Type B pancreatic cell (in vitro differentiated cells): ENCODE measurements at regions not wholly inside any gene's neighbourhood (a gene's known extent, or its start where the extent isn't known, plus 50 kb on each side); places are given as distances from the start of the nearest gene placed in this dataset.
A peak's percentile ranks its signal among the peaks of the same experiment; 100 is the strongest.

Experiments used
- DNase-seq: peaks from one replicate; pipeline ENCODE4 v3.0.0; 2021; ENCODE audit warnings: mixed read lengths; ENCODE audit not compliant: unreplicated experiment; ENCODE audit errors: extremely low spot score
- H3K27ac Mint-ChIP-seq: 2 replicates; pipeline ENCODE4 v1.8.0; 2021; ENCODE audit warnings: mild to moderate bottlenecking, mixed read lengths
- H3K27me3 Mint-ChIP-seq: 2 replicates; pipeline ENCODE4 v1.8.0; 2021; ENCODE audit warnings: mixed read lengths
- H3K36me3 Mint-ChIP-seq: 2 replicates; pipeline ENCODE4 v1.8.0; 2021; ENCODE audit warnings: mixed read lengths
- H3K4me1 Mint-ChIP-seq: one replicate; pipeline ENCODE4 v1.8.0; 2021; ENCODE audit warnings: mixed read lengths; ENCODE audit not compliant: unreplicated experiment
- H3K4me3 Mint-ChIP-seq: 2 replicates; pipeline ENCODE4 v1.8.0; 2021; ENCODE audit warnings: mild to moderate bottlenecking, mixed read lengths
- H3K9me3 Mint-ChIP-seq: 2 replicates; pipeline ENCODE4 v1.8.0; 2021; ENCODE audit warnings: mixed read lengths
- TF ChIP-seq, protein P1 (sequence below): fragments of 200-600 bp; sonication (generic); conservative IDR thresholded peaks from 2 replicates; pipeline ENCODE4 v1.5.0; 2021; ENCODE audit warnings: antibody characterized with exemption, mild to moderate bottlenecking

- H3K4me3 Mint-ChIP-seq = no peak overlapping the region
- TF ChIP-seq, protein P1, sequence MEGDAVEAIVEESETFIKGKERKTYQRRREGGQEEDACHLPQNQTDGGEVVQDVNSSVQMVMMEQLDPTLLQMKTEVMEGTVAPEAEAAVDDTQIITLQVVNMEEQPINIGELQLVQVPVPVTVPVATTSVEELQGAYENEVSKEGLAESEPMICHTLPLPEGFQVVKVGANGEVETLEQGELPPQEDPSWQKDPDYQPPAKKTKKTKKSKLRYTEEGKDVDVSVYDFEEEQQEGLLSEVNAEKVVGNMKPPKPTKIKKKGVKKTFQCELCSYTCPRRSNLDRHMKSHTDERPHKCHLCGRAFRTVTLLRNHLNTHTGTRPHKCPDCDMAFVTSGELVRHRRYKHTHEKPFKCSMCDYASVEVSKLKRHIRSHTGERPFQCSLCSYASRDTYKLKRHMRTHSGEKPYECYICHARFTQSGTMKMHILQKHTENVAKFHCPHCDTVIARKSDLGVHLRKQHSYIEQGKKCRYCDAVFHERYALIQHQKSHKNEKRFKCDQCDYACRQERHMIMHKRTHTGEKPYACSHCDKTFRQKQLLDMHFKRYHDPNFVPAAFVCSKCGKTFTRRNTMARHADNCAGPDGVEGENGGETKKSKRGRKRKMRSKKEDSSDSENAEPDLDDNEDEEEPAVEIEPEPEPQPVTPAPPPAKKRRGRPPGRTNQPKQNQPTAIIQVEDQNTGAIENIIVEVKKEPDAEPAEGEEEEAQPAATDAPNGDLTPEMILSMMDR = no peak
- no peak for DNase-seq
- H3K9me3 Mint-ChIP-seq = peaks cover 4% of the 10 kb centered on the region
- H3K36me3 Mint-ChIP-seq = peaks cover 12% of the 10 kb centered on the region
- no peaks in the 10 kb centered on the region for H3K27me3 Mint-ChIP-seq
- H3K4me1 Mint-ChIP-seq = peaks cover 14% of the 10 kb centered on the region
- no peak overlapping the region for H3K27ac Mint-ChIP-seq
These were observed 242.1 kb upstream of the C2CD4B start for GRCh38 chr15:62407216-62407615.

DNA sequence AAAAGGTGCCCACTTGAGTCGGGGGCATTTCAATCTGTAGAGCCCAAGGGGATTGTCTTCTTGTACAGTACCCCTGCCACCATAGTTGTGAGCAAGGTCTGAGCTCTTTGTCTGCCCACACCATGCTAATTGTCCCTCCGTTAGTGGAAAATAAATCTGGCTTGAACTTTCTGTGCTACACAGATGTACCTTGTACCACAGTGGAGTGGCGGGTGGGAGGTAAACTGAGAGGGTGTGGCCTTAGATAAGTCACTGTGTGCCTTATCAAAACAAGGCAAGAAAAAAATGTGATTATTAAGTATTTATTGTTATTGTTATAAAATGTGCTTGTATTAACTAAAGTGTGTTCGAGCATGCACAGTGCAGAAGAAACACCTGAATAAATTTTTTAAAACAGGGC lies 242.9 kb upstream of the C2CD4B start:
- H3K4me3 Mint-ChIP-seq = no peak overlapping the region
- H3K9me3 Mint-ChIP-seq = no peaks in the 10 kb centered on the region
- no peak for DNase-seq
- peaks cover 5% of the 10 kb centered on the region for H3K36me3 Mint-ChIP-seq
- TF ChIP-seq, protein P1 = no peak
- H3K4me1 Mint-ChIP-seq = peaks cover 21% of the 10 kb centered on the region
- no peak overlapping the region for H3K27ac Mint-ChIP-seq
- no peaks in the 10 kb centered on the region for H3K27me3 Mint-ChIP-seq

GRCh38 chr15:62409466-62409865 lies 244.4 kb upstream of the C2CD4B start:
- DNase-seq = no peak
- TF ChIP-seq, protein P1 = no peak
- Mint-ChIP-seq H3K27ac (no peak overlapping the region), H3K4me3 (no peak overlapping the region), H3K36me3 (no peaks in the 10 kb centered on the region), H3K9me3 (no peaks in the 10 kb centered on the region), H3K4me1 (peaks cover 26% of the 10 kb centered on the region), H3K27me3 (no peaks in the 10 kb centered on the region)

GRCh38 chr15:62412686-62413085 lies 247.6 kb upstream of the C2CD4B start:
- Mint-ChIP-seq H3K27me3 (no peaks in the 10 kb centered on the region), H3K27ac (peak overlapping the region; percentile 50)

DNA sequence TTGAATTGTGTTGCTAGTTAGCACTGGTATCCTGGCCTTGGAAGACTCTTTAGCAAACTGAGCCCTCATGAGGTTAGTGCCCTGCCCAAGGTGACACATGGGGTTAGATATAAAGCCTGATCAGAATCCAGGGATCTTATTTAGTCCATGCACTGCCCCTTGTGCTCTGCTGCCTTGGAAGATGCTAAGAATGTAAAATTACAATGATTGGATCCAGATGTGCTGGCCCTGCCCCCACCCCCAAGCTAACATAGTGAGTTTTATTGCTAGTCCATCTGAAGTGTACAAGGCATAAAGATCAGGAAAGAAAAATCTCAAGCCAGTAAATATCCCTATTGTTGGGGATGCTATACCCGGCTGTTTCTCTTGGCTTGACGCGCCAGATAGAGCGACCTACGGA lies 248.1 kb upstream of the C2CD4B start:
- Mint-ChIP-seq H3K9me3 (no peaks in the 10 kb centered on the region), H3K36me3 (no peaks in the 10 kb centered on the region), H3K4me3 (peak overlapping the region; percentile 59), H3K27ac (peak overlapping the region; percentile 50), H3K4me1 (peaks cover 22% of the 10 kb centered on the region), H3K27me3 (no peaks in the 10 kb centered on the region)
- TF ChIP-seq, protein P1 = no peak
- no peak for DNase-seq

More at GRCh38 chr15:62412686-62413085, 247.6 kb upstream of the C2CD4B start:
- no peak for DNase-seq
- no peaks in the 10 kb centered on the region for H3K9me3 Mint-ChIP-seq
- TF ChIP-seq, protein P1 = no peak
- peaks cover 18% of the 10 kb centered on the region for H3K4me1 Mint-ChIP-seq
- no peaks in the 10 kb centered on the region for H3K36me3 Mint-ChIP-seq
- peak overlapping the region; percentile 59 for H3K4me3 Mint-ChIP-seq

- Mint-ChIP-seq H3K27ac (no peak overlapping the region), H3K27me3 (no peaks in the 10 kb centered on the region), H3K4me1 (peaks cover 28% of the 10 kb centered on the region), H3K9me3 (no peaks in the 10 kb centered on the region), H3K36me3 (no peaks in the 10 kb centered on the region), H3K4me3 (no peak overlapping the region)
- no peak for DNase-seq
- TF ChIP-seq, protein P1 = no peak
These were observed 248.7 kb upstream of the C2CD4B start for GRCh38 chr15:62413786-62414185.
